Neural cell (in vitro differentiated cells): ENCODE measurements at regions not wholly inside any gene's neighbourhood (a gene's known extent, or its start where the extent isn't known, plus 50 kb on each side); places are given as distances from the start of the nearest gene placed in this dataset.

Experiments used
- EZH2 ChIP-seq: fragments of 200-600, 300-800 bp; shearing (Covaris generic), sonication (generic); IDR thresholded peaks from 2 replicates; pipeline ENCODE4 v1.6.1; 2014; ENCODE audit warnings: antibody characterized with exemption, low read length, borderline replicate concordance, mild to moderate bottlenecking; ENCODE audit not compliant: insufficient read depth, poor library complexity, severe bottlenecking
- TF ChIP-seq, protein P1 (sequence below): fragments of 450-650 bp; IDR thresholded peaks from 2 replicates; pipeline ENCODE4 v1.5.1; 2014; ENCODE audit warnings: antibody characterized with exemption, mild to moderate bottlenecking, moderate library complexity; ENCODE audit not compliant: poor library complexity, severe bottlenecking

DNA sequence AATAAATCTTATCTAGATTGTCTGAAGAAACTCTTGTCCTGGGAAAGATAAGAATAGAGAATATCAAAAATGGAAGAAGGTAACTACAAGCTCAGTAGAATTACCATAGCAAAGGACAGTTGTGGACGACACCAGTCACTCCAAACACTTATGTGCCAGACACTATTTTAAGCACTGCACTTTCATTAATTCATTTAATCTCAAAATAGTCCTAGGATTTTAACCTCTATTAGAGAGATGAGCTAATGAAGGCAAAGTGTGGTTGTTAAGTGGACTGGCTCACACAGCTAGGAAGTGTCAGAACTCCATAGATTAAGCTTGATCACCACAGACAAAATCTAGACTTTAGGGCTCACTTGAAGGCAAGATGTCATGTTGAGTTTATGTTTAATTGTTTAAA, 168.9 kb downstream of the CDC14C start:
- TF ChIP-seq, protein P1, sequence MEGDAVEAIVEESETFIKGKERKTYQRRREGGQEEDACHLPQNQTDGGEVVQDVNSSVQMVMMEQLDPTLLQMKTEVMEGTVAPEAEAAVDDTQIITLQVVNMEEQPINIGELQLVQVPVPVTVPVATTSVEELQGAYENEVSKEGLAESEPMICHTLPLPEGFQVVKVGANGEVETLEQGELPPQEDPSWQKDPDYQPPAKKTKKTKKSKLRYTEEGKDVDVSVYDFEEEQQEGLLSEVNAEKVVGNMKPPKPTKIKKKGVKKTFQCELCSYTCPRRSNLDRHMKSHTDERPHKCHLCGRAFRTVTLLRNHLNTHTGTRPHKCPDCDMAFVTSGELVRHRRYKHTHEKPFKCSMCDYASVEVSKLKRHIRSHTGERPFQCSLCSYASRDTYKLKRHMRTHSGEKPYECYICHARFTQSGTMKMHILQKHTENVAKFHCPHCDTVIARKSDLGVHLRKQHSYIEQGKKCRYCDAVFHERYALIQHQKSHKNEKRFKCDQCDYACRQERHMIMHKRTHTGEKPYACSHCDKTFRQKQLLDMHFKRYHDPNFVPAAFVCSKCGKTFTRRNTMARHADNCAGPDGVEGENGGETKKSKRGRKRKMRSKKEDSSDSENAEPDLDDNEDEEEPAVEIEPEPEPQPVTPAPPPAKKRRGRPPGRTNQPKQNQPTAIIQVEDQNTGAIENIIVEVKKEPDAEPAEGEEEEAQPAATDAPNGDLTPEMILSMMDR = no peak
- no peak for TF ChIP-seq EZH2
